ENCODE measurements at regions not wholly inside any gene's neighbourhood (a gene's known extent, or its start where the extent isn't known, plus 50 kb on each side); places are given as distances from the start of the nearest gene placed in this dataset.

- TF ChIP-seq CTCF (IDR thresholded peaks at IDR 0.05; ENCODE audit: extremely low read depth in 1 of 2, insufficient read depth in 1 of 2, low read depth in 1 of 2, low read length in 2 of 2) (no peak), POLR2A (IDR thresholded peaks at IDR 0.05; ENCODE audit: low read depth, low read length) (no peak), POLR2AphosphoS5 (IDR thresholded peaks at IDR 0.05; ENCODE audit: insufficient read depth, low read depth, low read length) (no peak), EZH2 (IDR thresholded peaks at IDR 0.05; ENCODE audit: borderline replicate concordance, low read depth, low read length, severe bottlenecking) (no peak), JUN (IDR thresholded peaks at IDR 0.05; ENCODE audit: borderline replicate concordance, insufficient read depth, insufficient read length, low read depth) (no peak), FOS (IDR thresholded peaks at IDR 0.05; ENCODE audit: borderline replicate concordance, insufficient read depth, low read length) (no peak), MYC (IDR thresholded peaks at IDR 0.05; ENCODE audit: low read depth, low read length) (no peak), MAX (IDR thresholded peaks at IDR 0.05; ENCODE audit: insufficient read depth, insufficient read length) (no peak)
These were observed 69.3 kb upstream of the CCDC160 start for GRCh38 chrX:134167591-134168203.
